ENCODE measurements at regions not wholly inside any gene's neighbourhood (a gene's known extent, or its start where the extent isn't known, plus 50 kb on each side); places are given as distances from the start of the nearest gene placed in this dataset.

DNA sequence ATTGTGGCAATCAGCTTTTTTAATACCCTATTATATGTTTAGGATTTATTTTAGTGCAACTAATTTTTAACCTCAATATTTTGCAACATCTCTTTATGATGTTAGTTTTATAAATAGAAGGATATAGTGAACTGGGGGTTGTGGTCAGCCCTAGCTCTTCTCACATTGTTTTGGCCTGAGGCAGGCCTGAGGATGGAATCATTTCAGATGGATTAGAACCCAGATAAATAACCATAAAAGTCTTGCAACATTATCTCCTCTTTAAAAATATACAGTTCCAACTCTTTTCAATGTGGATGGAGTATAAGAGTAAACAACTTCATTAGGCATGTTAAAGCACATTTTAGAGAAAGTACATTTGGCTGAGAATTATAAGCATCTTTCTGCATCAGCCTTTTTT lies 522.7 kb downstream of the NR2F1-AS1 start:
- no peak for TF ChIP-seq POLR2A (IDR thresholded peaks at IDR 0.05)
- TF ChIP-seq, protein P1, sequence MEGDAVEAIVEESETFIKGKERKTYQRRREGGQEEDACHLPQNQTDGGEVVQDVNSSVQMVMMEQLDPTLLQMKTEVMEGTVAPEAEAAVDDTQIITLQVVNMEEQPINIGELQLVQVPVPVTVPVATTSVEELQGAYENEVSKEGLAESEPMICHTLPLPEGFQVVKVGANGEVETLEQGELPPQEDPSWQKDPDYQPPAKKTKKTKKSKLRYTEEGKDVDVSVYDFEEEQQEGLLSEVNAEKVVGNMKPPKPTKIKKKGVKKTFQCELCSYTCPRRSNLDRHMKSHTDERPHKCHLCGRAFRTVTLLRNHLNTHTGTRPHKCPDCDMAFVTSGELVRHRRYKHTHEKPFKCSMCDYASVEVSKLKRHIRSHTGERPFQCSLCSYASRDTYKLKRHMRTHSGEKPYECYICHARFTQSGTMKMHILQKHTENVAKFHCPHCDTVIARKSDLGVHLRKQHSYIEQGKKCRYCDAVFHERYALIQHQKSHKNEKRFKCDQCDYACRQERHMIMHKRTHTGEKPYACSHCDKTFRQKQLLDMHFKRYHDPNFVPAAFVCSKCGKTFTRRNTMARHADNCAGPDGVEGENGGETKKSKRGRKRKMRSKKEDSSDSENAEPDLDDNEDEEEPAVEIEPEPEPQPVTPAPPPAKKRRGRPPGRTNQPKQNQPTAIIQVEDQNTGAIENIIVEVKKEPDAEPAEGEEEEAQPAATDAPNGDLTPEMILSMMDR (IDR thresholded peaks at IDR 0.05 in 8 of 11, conservative IDR thresholded peaks at IDR 0.05 in 3 of 11): no peak

All from spleen (tissue), 7 donors.